Right lung (tissue), 2 donors: ENCODE measurements at regions not wholly inside any gene's neighbourhood (a gene's known extent, or its start where the extent isn't known, plus 50 kb on each side); places are given as distances from the start of the nearest gene placed in this dataset.
"Not testable (repeated sequence)": the region's sequence is repeated elsewhere in the genome, so short reads cannot be mapped to it uniquely, and the experiment has no call there.

ENCODE experiments used
- DNase-seq, 2 donors: peaks; one replicate each; pipeline ENCODE4 v3.0.0-alpha.2; 2013

DNA sequence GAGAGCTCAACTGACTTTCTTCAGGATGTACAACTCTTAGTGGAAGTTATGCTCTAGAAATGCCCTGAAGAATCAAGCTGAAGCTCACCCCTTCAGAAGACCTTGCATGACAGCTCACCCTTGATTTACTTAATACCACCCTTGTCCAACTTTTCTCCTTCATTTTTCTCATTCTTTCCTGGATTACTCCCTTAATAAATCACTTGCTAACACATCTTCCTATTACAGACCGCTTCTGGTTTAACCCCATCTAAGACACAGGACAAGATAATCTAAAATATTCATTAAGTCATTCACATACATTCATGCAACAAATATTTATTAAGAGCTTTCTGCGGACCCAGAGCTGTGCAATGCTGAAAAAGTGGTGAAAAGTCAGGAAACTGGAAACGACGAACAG lies 630.7 kb upstream of the RORB start:
- no peak for DNase-seq

DNA sequence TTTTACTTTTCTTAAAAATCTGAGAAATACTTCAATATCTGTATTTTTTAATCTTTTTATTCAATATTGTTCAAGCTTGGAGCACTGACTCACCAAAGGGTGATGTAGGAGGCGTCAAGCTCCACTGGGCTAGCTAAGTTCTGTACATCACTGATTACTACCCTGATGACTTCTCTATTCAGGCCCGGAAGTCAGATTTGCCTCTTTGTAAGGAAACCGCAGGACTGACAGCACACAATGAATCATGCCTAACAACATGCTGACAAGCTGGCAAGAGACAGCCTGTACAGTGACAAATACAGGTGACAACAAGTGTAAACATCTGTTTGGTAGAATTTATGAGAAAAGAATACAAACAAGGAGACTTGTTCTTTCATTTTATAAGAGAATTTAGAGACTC lies 627.9 kb upstream of the RORB start:
- no peak for DNase-seq

DNA sequence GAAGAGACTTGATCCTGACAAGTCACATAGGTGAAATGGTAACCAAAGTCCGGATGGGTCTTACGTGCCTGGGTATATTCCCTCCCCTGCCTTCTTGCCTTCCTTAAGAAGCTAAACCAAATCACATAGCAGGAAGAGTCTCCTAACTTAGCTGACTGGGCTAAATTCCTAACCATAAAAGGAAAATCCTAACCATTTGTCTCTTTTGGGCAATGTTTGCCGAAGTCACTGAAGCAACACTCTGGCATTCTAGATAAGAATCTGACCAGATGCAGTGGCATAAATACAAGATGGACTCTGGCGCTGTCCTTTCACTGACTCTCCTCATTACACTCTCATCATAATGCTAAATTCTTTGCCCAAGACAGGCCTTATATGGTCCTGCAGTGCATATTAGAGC lies 625.5 kb upstream of the RORB start:
- DNase-seq: no peak

DNA sequence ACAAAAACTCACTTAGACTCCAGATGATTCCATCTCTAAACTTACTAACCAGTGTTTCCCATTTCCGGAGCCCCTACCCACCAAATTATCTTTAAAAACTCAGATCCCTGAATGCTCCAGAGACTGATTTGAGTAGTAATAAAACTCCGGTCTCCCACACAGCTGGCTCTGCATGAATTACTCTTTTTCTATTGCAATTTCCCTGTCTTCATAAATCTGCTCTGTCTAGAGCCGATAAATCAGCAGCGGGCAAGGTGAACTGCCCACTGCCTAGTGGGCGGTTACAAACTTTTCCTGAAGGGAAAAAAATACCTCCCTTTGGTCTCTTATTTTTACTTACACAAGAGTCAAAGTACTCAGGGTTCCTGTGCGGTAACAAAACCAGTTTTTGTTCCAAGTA lies 624.4 kb upstream of the RORB start:
- DNase-seq: no peak

DNA sequence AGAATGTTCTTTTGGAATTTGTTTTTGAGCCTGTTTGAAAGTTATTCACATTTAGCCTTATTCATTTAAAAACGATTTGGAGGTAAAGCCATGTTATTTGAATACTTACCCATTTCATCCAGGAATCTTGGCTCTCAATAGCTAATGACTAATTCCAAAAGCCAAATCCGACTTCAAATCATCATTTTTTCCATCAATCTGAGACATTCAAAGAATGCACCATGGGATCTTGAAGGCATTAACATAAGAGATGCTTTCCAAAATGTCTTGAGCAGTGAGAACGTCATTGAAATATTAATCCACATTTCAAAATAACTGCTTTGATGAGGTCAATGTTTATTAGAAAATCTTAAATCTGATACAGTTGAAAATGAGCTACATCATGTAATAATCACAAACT lies 617.0 kb upstream of the RORB start:
- no peak for DNase-seq

DNA sequence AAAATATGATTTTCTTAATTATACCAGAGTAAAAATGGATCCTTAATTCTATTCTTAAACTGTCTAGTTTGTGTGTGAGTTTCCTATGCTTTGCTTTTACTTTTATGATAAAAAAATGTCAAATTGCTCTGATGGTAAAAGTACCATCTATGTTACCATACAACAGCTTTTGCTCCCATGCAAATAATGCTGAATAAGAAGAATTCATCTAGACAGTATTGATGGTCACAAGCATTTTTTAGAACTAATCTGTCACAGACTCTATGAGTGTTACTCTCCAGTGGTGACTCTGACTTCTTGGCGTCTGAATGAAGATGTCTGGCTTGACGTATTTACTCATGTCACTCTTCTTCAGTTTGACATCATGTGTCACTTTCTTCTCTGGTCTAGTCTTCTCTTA lies 608.1 kb upstream of the RORB start:
- DNase-seq: no peak

DNA sequence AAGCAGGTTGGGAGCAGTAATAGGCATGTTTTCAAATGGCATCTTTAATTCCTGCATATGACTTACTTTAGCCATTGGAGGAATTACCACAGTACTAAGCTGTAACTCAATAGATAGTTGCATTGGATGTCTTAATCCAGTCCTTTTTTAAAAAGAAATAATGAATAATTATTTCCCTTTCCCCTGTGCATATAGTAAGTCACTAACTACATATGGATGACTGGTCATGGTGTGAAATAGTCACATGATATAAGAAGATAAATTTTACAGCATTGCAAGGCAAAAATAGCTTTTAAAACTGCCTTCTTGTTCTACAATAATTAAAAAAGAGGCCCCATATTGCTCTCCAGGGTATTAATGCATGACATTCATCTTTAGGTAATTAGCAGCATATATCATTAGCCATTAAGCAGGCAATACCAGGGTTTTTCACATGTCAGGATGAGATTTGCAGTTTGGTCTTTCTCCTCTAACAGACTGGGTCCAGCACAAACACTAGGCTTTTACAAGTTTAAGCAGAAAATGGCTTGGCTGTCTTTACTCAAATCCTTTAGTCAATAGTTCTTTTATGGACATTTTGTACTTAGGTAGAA lies 606.4 kb upstream of the RORB start:
- no peak for DNase-seq

DNA sequence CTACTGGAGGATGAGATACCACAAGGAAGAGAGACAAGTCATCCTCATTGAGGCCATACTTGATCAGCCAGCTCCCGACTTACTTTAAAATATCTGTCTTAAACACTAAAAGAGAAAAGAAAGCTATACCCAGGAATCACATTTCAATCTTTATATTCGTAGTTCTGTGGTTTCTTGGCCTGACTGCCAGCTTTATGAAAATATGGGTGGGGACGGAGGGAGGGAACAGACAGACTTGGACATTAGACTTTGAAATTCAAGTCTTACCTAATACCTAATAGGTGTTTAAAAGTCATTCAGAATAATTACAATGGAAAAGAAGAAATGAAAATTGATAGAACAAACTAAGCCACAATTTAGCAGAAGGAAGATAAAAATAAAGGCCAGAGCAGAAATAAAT lies 604.8 kb upstream of the RORB start:
- no peak for DNase-seq

DNA sequence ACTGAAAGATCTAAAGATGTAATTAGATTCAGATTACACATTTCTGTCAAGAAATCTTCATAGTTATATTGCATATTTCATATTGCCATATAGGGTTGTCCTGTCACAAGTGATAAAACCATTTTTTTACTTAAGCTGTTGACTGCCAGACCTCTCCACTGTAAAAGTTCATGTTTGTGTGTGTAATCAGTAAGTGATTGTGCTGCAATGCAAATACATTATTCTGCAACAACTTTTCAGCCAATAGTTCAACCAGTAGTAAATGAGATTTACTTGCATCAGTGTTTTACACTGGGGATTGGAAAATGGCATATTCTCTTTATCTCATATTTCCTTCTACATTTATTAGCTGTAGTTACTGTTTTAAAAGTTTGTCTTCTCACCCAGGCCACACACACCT lies 603.9 kb upstream of the RORB start:
- DNase-seq: no peak

DNA sequence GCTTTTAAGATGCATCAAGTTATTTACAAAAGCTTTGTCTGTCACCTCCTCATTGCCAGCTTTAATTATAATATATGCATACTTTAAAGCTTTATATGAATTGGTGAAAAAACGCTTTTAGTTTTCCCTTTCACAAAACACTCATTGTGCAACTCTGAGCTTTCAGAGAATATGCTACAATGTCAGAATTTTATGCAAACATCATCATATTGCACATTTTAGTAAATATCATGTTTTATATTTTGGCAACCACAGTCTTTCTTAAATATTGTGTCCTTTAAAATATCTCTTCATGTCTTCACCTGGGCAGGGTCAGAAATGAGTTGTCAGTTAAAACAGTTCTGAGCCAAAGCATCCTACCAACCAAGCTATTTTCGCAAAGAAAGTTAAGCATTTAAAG lies 601.1 kb upstream of the RORB start:
- no peak for DNase-seq

DNA sequence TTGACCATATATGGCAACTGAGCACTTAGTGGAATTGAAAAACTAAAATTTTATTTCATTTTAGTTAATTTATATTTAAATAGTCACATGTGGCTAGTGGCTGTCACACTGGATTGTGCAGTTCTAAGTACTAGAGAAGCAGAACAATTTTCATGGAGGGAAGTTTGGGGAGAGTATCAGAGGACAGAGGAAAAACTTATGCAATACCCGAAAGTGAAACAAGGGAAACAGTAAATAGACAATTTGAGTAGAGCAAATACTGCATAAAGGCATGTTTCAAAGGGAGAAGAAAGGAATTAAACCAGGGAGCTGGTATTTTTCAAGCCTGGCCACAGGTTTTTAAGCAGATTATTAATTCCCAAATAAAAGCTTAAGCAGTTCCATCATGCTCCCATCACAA lies 590.5 kb upstream of the RORB start:
- DNase-seq: no peak

DNA sequence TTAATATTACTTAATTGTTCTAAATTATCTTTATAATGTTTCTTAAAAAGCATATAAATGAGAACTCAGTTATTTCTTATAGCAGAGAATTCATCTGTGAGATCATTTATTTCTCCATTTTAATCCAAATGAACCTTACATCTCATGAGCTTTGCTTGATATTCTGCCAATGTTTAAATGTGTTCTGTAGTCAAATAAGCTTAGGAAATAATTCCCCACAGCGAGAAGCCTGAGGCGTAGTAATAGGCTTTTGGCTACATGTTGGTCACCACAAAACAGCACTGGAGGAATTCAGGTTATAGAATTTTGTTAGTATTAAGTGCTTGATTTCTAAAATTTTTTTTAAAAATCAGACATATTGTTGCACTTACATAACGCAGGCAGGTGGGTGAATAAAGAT lies 585.3 kb upstream of the RORB start:
- no peak for DNase-seq

DNA sequence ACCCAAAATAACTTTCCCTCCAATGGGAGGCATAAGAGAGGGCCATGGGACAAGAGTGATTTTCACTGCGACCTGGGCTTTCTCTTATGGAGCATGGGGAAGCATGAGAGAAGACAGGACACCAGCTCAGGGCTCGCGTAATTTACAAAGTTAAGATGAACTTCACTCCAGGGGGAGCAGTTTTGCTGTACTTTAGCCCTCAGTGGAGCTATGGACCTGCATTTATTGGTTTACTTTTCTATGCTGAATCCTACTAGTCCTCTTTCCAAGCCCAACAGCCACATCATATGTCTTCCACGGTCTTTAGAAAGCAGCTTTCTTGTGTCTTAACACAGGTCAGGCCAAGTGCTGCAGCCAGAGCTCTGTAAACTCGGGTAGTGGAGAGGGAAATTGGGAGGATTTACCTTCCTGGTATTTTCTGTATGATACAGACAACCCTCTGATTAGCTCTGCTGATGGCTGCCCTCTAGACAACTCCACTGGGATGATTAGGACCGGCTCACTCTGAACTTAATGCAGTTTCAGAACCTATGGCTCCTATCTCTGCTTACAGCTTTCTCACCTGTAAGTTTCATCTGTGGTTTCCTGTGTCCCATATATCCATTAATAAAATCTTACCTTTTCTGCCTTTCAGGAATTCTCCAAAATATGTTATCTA lies 581.0 kb upstream of the RORB start:
- no peak for DNase-seq

DNA sequence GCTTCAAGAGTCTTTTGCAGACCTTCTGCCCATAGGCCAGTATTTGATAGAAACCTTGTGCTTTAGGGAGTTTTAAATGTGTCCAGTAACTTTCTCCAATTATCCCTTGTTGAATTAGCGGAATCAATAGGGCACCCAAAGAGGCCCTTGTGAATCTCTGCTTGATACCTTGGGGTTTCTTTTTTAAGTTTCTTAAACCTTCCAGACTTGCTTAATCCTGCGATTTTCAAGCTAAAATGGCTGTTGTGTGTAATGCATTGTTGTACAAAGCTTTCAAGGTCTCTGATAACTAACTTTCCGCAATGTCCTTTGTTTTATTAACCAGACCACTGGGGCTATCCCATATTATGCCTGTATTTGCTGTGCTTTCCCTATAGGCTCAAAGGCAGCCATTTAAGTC lies 577.4 kb upstream of the RORB start:
- no peak for DNase-seq

DNA sequence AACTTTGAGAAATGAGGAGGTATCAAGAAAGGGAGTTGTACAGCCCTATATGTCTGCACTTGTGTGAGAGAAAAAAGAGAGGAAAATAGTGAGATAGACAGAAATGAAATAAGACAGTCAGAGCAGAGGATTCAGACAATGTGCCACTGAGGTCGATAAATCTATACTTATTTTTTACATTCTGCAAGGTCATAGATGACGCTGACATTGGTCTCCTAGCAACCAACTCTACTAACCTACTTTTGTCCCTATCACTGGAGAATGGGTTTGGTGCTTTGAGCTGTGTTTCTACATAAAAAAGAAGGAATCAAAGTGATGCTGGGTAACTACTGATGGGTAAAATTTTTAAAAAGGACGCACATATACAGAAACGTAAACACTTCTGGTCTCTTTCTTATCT lies 573.3 kb upstream of the RORB start:
- DNase-seq: no peak

DNA sequence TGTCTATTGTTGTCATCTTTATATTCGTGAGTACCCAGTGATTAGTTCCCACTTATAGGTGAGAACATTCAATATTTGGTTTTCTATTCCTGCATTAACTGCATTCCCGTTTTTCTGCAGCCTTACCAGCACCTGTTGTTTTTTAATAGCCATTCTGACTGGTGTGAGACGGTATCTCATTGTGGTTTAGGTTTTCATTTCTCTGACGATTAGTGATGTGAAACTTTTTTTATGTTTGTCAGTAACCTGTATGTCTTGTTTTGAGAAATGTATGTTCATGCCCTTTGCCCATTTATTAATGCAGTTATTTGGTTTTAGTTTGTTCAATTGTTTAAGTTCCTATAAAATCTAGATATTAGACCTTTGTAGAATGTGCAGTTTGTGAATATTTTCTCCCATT lies 546.0 kb upstream of the RORB start:
- no peak for DNase-seq

DNA sequence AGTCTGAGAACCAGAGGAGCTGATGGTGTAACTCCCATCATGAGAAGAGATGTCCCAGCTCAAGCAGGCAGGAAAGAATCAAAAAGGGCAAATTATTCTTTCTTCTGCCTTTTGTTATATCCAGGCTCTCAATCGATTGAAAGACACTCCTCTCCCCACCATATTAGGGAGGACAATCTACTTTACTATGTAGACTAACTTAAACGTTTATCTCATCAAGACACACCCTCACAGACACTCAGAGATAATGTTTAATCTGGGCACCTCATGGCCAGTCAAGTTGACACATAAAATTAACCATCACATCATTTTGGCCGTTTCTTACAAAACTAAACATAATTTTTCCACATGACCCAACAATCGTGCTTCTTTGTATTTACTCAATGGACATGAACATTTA lies 534.3 kb upstream of the RORB start:
- no peak for DNase-seq

DNA sequence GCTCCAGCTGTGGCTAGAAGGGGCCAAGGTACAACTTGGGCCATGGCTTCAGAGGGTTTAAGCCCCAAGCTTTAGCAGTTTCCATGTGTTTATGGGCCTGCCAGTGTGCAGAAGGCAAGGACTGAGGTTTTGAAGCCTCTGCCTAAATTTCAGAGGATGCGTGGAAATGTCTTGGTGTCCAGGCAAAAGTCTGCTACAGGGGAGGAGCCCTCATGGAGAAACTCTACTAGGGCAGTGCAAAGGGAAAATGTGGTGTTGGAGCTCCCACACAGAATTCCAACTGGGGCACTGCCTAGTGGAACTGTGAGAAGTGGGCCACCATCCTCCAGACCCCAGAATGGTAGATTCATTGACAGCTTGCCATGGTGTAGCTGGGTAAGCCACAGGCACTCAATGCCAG lies 527.2 kb upstream of the RORB start:
- DNase-seq: no peak

DNA sequence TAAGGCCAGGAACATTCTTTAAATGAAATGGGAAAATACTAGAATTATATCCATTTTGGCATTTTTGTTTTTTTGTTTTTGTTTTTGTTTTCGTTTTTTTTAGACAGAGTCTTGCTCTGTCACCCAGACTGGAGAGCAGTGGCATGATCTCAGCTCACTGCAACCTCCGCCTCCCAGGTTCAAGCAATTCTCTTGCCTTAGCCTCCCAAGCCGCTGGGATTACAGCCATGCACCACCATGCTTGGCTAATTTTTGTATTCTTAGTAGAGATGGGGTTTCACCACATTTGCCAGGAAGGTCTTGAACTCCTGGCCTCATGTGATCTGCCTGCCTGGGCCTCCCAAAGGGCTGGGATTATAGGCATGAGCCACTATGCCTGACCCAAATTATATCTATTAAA lies 520.7 kb upstream of the RORB start:
- DNase-seq: not testable (repeated sequence)

DNA sequence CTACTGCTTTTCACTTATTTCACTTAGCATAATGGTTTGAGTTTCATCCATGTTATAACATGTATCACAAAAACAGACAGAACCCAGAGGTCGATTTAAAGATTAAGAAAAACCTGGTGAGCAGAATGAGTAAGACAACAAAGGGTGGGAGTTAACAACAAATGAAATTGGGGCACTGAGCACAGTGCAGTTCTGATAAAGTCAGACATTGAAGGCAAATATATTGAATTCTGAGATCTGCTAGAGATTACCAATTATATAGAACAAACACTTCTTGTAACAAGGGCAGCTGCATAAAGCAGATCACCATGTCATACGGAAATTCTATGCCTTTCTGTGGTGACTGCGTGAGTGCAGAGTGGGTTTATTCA lies 517.3 kb upstream of the RORB start:
- no peak for DNase-seq

DNA sequence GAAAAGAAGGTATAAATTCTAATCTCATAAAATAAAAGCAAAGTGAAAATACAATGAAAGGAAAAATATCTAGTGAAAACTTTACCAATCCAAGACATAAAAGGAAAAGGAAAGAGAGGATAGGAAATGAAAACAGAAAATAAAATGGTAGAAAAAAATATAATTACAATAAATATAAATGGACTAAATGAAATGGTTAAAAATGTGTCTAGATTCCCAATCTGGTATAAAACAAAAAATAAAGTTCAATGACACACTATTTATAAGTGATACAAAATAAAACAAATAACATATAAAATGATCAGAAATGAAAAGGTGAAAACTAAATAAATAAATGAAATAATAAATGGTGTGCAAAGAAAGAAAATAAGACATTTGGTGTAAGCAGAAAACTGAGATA lies 516.4 kb upstream of the RORB start:
- no peak for DNase-seq

DNA sequence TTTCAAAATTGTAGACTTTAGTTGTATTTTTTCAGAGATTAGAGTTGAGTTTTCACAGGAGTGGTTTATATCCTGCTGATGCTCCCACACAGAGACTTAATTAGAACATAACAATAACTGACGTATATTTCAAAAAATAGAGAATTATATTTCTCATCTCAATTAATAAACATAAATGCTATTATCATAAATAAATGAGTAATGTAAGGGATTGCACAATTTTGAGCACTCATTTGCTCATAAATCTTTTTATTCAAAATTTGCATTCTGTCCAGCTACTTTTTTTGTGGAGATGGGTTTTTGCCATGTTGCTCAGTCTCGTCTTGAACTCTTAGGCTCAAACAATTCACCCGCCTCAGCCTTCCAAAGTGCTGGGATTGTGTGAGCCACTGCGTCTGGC lies 515.7 kb upstream of the RORB start:
- no peak for DNase-seq

DNA sequence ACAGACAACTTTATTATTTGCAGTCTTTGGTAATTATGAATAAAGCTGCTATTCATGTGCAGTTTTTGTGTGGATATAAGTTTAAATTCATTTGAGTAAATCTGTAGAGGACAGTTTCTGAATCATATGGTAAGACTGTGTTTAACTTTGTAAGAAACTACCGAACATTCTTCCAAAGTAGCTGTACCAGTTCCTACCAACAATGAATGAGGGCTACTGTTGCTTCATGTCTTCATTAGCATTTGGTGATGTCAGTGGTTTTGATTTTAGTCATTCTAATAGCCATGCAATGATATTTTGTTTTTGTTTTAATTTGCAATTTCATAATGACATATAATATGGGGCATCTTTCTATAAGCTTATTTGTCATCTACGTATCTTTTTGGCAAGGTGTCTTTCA lies 501.3 kb upstream of the RORB start:
- DNase-seq: no peak

DNA sequence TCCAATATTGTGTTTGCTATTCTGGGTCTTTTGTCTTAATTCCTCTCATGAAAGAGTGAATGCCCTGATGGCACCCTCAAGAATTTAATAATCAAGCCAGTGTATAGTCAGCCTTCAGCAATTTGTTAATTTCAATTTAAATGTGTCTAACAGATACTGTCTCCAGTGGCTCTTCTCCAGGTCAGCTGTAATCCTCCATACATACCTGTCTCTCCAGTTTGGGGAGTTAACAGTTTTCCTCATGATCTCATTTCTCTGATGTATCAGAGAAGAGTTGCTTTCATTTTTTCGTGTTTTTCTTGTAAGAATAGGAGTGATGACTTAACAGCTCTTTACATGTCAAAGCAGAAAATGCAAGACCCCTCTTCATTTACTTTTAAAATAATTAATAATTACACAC lies 500.3 kb upstream of the RORB start:
- DNase-seq: no peak

DNA sequence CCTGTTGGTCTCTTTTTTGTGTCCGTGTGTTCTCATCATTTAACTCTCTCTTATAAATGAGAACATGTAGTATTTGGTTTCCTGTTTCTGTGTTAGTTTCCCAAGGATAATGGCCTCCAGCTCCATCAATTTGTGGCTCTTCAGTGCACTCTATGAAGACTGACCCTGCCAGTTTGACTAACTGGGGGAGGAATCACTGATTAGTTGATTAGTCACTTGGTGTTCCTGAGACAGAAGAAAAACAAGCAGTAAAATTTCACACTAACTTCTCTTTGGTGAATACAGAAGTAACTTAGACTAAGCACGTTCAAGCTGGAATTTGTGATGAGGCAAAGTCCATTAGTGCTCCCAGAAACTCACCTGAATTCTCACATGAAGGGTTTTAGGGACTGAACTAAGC lies 495.8 kb upstream of the RORB start:
- no peak for DNase-seq
